ENCODE measurements at regions not wholly inside any gene's neighbourhood (a gene's known extent, or its start where the extent isn't known, plus 50 kb on each side); places are given as distances from the start of the nearest gene placed in this dataset.
"Not testable (repeated sequence)": the region's sequence is repeated elsewhere in the genome, so short reads cannot be mapped to it uniquely, and the experiment has no call there.

DNA sequence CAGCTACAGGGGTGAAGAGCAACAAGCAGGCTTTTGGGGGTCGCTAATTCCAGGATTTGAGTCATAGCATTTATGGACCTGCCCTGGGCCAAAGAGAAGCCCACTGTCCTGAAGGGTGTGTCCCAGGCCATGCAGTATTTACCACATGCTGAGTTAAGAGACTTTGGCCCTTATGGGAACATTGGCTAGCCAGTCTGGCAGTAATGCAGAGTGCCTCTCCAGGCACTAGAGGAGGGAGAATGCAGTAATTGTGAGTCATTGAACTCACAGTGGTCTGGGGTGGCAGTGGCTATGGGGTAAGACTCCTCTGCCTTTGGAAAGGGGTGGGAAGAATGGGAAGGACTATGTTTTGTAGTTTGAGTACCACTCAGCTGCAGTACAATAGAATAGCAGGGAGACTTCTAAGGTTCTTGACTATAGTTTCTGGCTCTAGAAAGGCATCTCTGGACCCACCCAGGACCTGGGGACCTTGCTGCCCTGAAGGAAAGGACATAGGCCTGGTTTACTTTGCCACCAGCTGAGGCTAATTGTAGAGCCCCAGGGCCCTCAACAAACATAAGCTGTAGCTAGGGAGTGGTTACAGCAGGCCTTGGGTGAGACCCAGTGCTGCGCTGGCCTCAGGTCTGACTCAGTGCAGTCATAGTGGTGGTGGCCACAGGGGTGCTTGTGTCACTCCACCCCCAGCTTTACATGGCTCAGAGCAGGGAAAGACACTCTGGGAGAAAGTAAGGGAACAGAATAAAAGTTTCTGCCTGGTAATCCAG lies 520.9 kb downstream of the HTR1B start:
- DNase-seq: no peak

DNA sequence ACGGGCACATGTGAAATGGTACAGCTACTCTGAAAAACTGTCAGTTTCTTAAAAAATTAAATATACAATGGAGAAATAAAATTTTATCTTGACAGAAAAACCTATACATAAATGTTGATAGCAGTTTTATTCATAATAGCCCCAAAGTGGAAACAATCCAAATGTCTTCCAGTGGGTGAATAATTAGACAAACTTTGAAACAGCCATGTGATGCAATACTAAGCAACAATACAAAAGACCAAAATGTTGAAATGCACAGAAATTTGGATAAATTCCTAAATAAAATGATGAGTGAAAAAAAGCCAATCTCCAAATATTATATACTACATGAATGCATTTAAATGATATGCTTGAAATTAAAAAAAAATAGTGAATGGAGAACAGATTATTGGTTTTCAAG lies 523.1 kb downstream of the HTR1B start:
- DNase-seq: no peak

DNA sequence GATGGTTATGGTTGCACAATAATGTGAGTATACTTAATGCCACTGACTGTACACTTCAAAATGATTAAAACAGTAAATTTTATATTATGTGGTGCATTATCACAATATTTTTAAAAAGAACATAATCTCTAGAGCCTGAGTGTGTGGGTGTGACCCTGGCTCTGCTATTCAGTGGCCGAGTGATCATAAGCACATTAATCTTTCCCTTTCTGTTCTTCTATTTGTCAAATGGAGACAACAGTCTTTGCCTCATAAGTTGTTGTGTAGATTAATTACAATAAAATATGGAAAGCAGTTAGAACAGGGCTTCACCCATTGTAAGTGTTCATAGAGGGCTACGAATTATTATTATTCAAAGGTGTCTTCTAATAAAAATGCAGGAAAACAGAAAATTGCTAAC lies 548.6 kb downstream of the HTR1B start:
- no peak for DNase-seq

DNA sequence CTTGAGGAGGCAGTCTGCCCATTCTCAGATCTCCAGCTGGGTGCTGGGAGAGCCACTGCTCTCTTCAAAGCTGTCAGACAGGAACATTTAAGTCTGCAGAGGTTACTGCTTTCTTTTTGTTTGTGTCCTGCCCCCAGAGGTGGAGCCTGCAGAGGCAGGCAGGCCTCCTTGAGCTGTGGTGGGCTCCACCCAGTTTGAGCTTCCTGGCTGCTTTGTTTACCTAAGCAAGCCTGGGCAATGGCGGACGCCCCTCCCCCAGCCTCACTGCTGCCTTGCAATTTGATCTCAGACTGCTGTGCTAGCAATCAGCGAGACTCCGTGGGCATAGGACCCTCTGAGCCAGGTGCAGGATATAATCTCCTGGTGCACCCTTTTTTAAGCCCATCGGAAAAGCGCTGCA lies 557.8 kb downstream of the HTR1B start:
- not testable (repeated sequence) for DNase-seq

DNA sequence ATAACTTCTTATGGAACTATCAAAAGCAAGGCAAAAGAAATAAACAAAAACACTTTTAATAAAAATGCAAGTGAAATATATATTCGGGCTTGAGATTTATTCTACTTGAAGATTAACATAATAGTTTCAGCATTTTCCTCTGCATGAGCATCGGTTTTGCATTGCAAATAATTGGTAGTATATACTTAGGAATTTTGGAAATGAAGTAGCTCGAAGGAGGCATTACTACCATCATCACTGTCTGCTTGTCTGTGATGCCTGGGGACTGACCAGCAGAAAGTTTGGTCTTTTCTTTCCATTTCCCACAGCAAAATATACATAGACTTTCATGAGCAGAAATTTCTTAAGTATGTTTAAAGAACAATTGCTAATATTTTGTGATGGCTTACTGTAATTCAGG lies 570.7 kb downstream of the HTR1B start:
- no peak for DNase-seq

DNA sequence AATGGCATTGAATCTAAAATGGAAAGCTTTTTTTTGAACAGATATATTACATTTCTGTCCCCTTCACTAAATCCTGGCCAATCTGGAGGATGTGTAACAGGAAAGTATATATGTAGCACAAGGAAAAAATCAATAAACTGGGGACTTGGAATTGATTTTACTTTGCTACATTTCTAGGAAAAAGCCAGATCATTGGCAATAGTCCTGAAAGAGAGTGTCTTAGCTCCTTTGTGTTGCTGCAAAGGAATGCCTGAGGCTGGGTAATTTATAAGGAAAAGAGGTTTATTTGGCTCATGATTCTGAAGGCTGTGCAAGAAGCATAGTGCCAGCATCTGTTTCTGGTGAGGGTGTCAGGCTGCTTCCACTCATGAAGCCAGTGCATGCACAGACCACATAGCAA lies 574.9 kb downstream of the HTR1B start:
- no peak for DNase-seq

DNA sequence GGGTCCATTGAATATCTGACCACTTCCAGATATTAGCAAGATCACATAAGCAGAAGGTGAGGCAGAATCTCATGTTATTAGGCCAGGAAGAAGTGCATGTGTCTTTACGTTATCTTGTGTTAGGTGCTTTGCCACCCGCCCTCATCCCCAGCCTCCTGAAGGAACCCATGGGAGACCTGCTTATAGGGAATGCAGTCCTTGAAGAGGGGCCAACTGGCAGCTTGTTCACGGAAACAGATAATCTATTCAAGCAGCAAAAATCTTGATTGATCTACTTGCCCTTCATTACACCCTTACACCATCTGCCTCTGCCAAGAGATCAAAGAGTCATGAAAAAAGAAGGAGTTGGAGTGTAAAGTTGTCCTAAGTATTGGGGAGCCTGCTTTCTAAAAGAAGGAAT lies 576.4 kb downstream of the HTR1B start:
- DNase-seq: no peak

DNA sequence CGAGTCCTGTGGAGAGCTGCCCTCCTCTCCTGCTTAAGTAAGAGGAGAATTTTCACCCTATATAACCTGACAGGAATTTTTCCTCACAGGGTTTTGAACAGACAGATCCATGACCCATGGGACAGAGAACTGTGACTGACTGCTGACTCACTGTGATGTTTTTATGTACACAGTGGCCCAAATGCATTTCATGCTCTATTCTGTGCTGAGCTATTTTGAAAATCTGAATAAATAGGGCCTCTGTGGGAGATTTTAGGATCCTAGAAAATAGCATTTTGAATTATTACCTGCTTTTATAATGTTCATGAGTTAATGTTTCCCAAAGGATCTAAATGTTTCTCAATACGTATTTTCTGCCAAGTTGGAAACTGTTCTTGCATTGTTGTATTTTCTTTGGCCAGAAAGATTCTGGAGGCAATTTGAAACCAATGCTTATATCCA lies 577.4 kb downstream of the HTR1B start:
- DNase-seq: no peak

DNA sequence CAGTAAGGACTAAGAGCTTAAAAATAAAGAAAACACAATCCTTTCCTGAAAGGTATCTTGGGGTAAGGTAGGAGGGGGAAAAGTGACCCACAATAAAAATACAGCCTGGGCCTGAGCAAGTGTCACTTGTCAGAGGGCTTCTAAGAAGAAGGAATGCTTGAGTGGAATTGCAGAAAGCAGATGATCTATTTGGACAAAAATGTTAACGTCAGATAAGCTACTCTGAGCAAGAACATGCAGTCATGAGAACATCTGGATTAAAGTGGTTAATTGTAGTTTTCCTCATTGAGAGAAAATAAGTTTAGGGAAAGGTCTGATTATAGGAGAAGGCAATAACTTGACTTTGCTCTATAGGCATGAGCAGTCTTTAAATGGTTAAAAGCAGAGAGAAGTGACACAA lies 581.9 kb downstream of the HTR1B start:
- DNase-seq: no peak

DNA sequence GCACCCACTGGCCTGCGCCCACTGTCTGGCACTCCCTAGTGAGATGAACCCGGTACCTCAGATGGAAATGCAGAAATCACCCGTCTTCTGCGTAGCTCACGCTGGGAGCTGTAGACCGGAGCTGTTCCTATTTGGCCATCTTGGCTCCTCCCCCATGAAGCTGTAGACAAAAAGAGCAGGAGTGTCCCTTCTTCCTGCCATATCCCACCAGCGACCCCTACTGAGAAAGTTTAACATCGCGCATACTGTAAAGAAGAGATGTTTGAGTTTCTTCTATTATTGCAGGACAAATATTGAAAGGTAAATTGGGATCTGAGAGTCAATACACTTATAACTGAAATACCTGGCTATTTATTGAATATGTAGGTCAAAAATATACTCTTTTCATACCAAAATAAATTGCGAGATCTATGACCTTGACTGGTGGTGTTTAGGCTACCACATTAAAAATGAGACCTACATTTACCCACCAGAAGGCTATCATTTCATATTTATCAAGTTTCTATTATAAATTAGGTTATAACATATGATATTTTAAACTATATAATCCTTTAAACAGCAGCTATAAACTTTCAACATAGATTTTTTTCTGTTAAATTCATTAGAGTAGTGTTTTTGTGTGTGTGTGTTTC lies 586.3 kb downstream of the HTR1B start:
- peak; percentile 9 for DNase-seq

DNA sequence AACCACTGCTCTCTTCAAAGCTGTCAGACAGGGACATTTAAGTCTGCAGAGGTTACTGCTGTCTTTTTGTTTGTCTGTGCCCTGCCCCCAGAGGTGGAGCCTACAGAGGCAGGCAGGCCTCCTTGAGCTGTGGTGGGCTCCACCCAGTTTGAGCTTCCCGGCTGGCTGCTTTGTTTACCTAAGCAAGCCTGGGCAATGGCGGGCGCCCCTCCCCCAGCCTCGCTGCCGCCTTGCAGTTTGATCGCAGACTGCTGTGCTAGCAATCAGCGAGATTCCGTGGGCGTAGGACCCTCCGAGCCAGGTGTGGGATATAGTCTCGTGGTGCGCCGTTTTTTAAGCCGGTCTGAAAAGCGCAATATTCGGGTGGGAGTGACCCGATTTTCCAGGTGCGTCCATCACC lies 586.9 kb downstream of the HTR1B start:
- not testable (repeated sequence) for DNase-seq

DNA sequence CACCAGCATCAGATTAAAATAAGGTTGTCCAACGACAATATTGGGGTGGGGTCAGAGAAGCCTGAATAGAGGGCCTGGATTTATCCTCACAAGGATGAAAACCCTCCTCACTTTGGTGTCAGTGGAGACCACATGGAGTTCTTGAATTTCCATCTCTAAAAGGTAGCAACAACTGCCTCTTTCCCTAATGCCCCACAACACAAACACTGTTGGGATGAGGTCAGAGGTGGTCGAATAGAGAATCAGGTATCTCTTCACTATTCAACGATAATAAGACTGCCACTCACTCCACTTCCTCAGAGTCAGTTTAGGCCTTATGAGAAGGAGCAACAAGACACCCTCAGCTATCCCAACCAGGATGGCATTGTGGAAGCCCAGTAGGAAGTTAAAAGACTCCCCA lies 596.1 kb downstream of the HTR1B start:
- no peak for DNase-seq

DNA sequence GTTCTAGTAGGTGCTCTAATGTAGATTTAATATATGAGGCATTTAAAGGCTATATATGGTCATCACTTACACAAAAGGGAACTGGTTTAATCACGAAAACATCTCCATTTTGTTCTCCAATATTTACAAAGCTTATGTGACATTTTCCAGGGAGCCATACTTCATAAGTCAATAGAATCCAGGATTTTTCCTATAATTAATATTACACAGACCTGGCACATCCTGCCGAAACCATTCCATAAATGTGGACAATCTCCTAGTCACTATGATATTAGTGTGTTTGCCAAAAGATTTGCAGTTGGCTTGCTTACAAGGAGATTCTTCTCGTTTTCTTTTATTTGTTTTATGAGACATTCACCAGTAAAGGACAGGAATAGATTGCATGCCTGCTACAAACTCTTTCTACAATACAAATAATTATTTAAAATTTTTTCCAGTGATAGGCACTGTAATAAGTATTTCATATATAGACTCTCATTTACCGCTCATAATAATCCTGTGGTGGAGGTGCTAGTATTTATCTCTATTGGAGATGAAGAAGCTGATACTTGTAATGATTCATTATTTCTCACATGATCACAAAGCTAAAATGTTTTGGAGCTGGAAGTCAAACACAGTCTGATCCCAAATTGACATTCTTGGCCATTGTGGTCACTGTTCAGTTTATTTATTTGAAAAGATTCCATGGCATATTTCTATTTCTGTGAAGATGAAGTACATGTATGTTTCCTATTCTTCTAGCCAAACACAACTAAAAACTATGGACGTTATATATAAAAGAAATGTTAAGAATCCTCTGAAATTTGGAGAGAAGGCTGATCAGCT lies 597.0 kb downstream of the HTR1B start:
- no peak for DNase-seq

DNA sequence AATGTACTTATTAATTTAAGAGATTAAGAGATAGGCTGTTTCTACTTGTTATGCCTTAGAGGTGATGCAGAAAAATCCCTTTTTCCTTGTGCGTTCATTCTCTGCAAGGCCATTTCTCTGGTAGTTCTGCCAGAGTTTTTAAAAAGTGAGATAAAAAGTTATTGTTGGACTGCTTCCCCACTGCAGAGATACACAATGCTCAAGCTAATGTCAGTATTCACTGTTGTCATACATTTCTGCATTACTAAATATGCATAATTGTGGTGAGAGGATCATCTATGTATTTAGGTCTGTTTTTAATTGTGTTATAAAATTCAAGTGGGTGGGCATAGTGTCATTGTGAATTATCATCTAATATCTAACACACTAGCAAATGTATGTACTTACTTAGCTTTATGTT lies 600.4 kb downstream of the HTR1B start:
- DNase-seq: no peak

DNA sequence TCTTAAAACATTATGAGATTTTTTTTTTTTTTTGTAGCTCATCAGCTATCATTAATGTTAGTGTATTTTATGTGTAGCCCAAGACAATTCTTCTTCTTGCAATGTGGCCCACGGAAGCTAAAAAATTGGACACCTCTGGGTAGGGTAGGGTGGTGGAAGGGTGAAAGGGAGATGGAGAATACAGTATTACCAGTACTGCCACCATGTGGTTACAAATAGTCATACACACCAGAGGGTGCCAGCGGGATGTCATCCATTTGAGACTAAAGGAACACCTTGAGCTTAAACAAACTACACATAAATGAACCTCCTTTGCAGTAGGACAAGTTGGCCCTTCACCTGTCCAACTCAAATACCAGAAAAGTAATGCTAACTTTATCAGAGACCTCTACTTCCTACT lies 601.9 kb downstream of the HTR1B start:
- no peak for DNase-seq

DNA sequence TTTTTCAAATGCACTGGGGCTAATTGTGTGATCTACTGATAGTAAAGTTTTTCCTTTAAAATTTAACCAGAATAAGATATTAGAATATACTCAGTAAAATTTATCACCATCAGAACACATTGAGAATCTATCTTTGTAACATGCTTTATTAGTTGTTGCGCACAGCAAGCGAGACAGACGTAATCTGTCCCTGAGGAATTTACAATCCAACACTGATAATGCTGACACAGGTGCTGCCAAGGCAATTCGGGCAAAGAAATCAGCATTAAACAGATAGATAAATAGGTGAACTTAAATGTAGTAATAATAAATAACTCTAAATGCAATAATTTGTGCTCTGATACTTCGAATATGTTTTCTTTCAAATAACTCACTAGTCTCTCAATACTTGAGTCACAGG lies 607.2 kb downstream of the HTR1B start:
- no peak for DNase-seq

DNA sequence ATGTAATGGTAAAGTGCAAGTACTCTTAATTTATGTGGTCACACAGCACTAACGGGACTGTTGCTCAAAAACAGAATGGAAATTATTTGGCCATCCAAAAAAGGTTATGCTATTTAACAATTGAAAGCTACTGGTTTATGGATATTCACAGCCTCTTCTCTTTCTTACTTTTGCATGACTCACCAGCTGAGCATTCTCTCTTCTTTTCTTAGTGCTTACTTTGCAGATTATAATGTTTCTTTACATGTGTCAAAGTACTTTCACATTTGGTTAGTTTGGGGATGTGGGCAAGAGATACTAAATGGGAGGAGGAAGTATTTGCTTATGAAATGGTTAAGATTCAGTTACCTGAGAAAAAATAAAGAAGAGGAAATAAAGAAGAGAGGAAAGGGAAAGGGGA lies 610.5 kb downstream of the HTR1B start:
- DNase-seq: no peak

DNA sequence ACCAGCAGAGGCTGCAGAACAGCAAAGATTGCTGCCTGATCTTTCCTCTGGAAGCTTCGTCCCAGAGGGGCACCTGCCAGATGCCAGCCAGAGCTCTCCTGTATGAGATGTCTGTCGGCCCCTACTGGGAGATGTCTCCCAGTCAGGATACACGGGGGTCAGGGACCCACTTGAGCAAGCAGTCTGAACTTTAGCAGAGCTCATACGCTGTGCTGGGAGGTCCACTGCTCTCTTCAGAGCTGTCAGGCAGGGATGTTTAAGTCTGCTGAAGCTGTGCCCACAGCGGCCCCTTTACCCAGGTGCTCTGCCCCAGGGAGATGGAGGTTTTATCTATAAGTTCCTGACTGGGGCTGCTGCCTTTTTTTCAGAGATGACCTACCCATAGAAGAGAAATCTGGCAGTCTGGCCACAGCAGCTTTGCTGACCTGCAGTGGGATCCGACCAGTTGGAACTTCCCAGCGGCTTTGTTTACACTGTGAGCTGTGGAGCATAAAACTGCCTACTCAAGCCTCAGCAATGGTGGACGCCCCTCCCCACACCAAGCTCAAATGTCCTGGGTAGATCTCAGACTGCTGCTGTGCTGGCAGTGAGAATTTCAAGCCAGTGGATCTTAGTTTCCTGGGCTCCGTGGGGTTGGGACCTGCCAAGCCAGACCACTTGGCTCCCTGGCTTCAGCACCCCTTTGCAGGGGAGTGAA lies 613.9 kb downstream of the HTR1B start:
- DNase-seq: not testable (repeated sequence)

DNA sequence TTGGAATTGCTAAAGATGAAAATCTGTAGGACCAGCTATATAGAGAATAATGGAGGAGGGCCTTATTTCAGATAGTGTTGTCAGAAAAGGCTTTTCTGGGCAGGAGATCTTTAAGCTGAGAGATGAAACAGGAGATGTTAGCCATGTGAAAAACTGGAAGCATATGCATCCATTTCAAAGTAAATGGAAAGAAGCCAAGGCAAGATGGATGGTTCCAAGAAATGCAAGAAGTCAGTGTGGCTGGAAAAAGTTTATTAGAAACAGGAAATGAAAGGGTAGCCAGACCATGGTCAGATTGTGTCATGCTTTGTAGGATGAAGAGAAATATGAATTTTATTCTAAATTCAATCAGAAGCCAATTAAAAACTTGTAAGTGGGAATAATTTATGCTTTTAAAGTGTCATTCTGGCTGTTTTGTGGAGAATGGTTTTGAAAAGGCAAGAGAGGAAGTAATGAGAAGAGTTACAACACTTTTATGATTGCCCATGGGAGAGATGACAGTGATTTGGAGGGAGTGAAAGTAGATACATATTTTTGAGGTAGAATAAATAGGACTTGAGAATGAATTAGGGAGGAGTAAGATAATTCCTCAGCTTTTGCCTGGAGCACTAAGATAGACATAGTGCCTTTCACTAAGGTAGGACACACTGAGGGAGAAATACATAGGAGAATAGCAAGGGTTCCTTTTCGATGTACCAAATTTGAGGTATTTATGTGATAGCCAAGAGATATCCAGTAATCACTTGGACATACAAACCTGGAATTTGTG lies 620.1 kb downstream of the HTR1B start:
- no peak for DNase-seq

DNA sequence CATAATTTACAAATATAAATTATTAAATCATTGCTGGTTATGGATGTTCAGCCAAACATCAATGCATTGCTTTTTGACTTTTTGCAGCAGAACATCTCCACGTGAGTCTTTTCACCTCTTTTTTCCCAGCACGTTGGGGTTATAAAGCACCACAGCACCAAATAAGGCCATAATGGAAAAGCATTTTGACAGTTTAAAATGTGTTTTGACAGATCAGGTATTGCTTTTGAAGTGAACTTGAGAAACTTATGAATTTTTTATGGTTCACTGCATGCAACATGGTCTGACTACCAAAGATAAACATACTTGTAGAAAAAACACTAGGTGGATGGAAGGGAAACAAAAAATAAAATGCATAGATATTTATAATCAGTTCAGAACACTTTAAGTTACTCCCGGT lies 622.4 kb downstream of the HTR1B start:
- no peak for DNase-seq

DNA sequence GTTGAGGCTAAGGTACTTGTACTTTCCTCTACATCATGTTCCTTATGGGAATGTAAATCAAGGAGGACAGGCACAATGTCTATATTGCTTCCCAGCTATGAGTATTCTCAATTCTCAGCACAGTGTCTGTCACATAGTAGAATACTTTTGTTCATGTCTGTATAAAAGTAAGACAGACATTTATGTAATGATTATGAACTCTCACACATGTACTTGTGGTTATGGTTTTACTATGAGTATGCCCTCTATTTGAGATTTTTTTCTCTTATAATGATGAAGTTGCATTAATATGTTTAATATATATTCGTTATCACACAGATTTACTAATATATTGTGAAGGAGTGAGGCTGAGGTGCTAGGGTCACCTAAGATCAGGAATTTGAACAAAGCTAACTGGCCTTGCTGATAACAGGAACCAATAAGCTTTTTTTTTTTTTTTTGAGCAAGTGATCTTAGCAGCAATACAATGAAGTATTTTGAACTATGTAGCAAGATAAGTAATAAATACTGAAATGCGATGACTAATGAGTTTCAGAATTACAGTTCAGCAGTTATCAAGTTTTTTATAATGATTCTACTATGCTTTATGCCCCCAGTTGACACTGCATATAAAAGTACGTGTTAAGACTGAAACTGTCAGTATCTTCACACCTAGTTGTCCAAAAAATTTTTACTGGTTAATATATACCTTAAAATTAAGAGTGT lies 623.1 kb downstream of the HTR1B start:
- no peak for DNase-seq

DNA sequence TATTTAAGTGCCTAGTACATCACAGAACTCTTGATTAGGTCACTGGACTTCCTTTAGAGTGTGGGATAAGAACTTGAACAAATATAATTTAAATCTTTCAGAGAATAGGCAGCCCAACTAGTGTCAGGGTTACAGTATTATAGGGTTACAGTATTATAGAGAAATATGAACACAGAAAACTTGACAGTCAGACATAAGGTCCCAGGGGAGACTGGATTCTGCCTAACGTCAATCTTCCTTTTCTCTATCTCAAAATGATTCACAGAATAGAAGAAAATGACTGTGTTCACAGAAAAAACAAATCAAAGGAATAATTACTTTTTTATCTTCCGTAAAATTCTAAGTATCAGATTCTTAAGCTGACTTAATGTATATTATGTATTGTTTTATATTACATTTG lies 623.8 kb downstream of the HTR1B start:
- DNase-seq: no peak

All from 8988T (cell line).